ENCODE measurements at regions not wholly inside any gene's neighbourhood (a gene's known extent, or its start where the extent isn't known, plus 50 kb on each side); places are given as distances from the start of the nearest gene placed in this dataset.

DNA sequence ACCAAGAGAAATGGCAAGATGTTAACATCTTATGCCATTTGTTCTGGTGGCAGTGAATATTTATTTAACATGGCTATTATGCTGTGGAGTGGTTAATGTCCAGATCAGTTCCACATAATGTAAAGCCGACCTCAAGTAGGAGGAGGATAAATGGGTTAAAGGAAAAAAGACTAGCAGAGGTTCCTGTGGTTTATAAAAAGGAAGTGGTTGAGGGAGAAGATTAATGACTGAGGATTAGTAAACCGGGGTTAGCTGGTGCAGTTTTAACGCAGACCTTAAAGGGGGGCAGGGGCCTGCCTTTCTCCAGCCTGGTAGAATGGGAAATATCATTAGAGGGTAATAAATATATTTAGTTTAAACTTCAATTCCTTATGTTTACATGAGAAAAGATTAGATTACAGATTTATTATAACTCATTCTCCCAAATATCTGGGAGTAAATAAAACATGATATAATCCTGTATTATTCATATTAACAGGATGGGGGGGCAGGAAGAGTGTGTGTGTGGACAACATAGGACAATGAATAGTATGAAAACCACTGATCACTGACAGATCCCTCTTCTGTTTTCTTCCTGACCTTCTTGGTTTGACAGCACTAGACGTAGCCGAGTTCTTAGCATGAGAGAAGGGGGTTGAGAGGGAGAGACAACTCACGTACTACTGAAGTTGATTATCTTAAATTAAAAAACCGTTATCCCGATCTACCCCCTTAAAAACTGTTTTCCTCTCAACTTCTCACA is 124.1 kb upstream of the LIMCH1 start:
- TF ChIP-seq POLR2A (IDR thresholded peaks at IDR 0.05; ENCODE audit: low read length) (no peak), GATA1 (IDR thresholded peaks at IDR 0.05; ENCODE audit: low read depth, low read length) (no peak)
- DNase-seq, result no peak

DNA sequence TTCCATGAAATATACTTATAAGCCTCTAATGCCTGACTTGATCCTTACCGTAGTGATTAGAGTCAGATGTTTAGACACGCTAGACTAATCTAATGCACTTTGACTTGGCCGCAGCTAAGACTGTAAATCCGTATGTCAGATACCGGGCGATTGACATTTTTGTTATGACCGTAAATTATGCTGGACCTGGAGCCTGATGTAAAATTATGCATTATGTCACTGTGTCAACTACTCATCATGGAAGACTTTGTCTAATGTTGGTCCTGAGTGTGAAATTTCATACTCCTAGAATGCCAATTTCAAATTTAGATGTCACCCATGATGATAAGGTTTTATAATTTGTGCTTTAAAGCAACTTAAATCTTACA is 123.6 kb upstream of the LIMCH1 start:
- TF ChIP-seq POLR2A (IDR thresholded peaks at IDR 0.05; ENCODE audit: low read length) (no peak), GATA1 (IDR thresholded peaks at IDR 0.05; ENCODE audit: low read depth, low read length) (no peak)
- DNase-seq, result no peak

DNA sequence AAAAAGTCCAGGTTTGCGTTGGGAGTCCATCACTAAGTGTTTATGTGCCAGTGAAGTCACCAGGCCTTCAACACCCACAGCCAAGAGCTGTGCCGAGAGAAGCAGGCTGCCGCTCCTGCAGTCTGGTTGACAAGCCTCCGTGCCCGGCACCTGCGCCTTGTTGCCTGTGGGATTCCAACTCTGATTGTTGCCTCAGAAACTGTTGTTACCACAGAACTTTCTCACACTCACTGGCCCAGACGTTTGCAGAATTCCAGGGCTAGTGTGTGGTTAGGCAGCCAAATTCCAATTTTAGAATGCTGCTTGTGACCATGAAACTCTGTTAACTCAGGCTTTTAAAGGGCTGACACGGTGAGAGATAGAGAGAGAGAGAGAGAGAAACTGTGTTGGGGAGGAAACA is 119.5 kb upstream of the LIMCH1 start:
- TF ChIP-seq POLR2A (IDR thresholded peaks at IDR 0.05; ENCODE audit: low read length) (no peak), GATA1 (IDR thresholded peaks at IDR 0.05; ENCODE audit: low read depth, low read length) (no peak)
- DNase-seq, result no peak

DNA sequence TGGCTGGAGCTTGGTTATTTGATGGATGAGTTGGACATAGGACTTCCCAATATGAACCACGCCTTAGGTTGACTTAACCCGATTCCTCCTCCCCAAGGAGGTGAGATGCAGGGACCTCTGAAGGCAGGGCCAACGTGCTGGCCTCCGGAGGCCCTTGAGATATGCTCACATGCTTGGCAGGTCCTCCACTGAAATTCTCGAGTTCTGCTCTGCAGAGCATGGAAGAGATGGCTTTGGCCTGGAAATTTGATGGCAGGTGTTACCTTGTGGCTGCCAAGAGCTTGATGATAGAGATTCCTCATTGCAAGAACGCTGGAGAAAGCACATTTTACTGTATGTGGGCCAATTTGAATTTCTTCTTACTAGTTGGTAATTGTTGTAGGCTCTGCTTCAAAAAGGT is 117.4 kb upstream of the LIMCH1 start:
- TF ChIP-seq POLR2A (IDR thresholded peaks at IDR 0.05; ENCODE audit: low read length) (no peak), GATA1 (IDR thresholded peaks at IDR 0.05; ENCODE audit: low read depth, low read length) (no peak)
- DNase-seq, result no peak

DNA sequence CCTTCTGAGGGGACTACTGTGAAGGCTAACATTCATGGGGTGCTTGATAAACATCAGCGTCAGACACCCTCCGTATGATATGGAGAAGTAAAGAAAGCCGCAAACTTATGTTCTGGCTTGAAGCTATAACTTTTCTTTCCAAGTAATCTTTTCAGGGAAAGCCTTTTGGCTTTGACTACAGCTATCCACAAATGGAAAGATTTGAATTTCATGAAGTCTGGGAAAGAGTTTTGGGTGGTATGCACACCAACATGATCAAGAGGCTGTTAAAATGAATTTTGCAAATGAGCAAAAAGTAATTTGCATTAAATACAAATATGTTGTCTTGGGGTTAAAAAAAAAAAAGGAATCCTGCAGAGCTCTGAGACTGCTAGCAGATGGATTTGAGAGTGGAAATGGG is 114.8 kb upstream of the LIMCH1 start:
- TF ChIP-seq POLR2A (IDR thresholded peaks at IDR 0.05; ENCODE audit: low read length), result no peak
- no peak for TF ChIP-seq GATA1 (IDR thresholded peaks at IDR 0.05; ENCODE audit: low read depth, low read length)
- DNase-seq, result no peak

DNA sequence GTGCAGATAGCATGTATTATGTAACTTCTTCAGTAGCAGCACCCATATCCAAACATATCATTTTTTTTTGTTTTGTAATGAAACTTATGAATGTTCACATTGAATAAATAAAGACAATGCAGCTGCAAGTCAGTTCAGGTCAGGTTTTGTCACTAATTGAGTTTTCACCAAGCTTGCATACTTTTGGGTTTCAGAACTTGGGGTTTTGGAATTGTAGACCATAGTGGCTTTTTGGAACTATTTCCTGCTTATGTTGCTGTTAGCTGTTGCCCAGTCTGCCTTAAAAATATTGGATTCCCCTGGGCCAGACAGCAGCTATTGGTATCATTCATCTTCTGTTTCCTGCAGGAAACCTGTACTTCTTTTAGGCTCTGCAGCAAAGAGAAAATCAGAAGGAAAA is 113.4 kb upstream of the LIMCH1 start:
- no peak for DNase-seq
- no peak for TF ChIP-seq POLR2A (IDR thresholded peaks at IDR 0.05; ENCODE audit: low read length)
- no peak for TF ChIP-seq GATA1 (IDR thresholded peaks at IDR 0.05; ENCODE audit: low read depth, low read length)

DNA sequence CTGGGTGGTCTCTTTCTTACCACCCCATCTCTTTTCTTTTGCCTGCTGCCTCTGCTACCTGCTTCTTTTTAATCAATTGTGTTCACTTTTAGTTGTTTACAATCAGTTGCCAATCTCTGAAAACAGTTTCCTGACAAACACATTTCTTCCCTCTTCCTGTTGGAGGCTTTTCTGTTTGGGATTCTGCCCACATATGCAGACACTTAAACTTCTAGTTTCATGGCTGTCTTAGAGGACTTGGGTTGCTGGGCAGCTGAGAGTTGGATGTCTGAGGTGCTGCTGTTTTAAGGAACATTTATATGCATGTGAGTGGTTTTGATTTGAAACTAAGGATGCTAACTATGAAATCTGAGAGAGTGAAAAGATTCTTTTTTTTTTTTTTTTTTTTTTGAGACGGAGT is 112.3 kb upstream of the LIMCH1 start:
- no peak for DNase-seq
- TF ChIP-seq POLR2A (IDR thresholded peaks at IDR 0.05; ENCODE audit: low read length) (no peak), GATA1 (IDR thresholded peaks at IDR 0.05; ENCODE audit: low read depth, low read length) (no peak)

DNA sequence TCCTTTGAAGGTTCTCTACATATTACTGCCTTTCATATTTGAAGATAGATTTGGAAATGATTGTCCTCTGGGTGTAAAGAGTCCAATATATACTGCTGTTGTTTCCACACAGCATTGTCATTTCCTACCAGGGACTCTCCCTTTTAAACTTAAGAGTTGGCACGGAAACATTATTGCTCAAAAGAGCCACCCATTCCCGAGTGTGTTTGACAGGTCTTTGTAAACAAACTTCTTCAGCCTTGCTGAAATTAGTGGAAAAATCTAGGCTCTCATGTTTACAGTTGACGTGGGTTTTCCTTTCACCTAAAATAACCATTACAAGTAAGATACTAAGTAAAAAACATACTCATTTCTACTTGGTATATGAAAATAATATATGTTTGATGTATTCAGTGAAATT is 111.4 kb upstream of the LIMCH1 start:
- no peak for DNase-seq
- TF ChIP-seq POLR2A (IDR thresholded peaks at IDR 0.05; ENCODE audit: low read length) (no peak), GATA1 (IDR thresholded peaks at IDR 0.05; ENCODE audit: low read depth, low read length) (no peak)

DNA sequence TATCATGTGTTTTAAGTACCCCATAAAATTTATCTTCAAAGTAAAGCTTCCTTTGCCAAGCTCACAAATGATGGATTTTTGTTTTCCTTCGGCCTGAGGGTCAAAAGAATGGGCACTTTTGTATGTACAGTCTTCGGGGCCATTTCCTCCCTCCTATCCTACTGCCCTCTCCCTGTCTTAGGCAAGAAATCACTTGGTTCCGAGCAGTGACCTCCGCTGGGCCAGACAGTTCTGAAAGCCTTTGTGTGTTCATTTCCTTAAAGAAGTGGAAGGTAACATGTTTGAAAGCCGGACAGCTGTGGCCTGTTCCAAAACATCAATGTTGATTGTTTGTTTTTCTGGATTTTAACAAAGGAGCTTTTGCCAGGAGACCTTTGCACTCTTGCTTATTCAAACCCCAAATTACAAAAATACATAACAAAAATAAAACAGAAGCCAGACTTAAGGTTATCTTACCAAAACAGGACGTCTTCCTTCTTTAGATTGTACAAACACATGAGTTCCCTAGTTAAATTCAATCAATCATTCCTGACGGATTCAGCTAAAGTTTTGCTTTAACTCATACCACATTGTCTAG is 110.6 kb upstream of the LIMCH1 start:
- TF ChIP-seq POLR2A (IDR thresholded peaks at IDR 0.05; ENCODE audit: low read length) (no peak), GATA1 (IDR thresholded peaks at IDR 0.05; ENCODE audit: low read depth, low read length) (no peak)
- DNase-seq, result no peak

DNA sequence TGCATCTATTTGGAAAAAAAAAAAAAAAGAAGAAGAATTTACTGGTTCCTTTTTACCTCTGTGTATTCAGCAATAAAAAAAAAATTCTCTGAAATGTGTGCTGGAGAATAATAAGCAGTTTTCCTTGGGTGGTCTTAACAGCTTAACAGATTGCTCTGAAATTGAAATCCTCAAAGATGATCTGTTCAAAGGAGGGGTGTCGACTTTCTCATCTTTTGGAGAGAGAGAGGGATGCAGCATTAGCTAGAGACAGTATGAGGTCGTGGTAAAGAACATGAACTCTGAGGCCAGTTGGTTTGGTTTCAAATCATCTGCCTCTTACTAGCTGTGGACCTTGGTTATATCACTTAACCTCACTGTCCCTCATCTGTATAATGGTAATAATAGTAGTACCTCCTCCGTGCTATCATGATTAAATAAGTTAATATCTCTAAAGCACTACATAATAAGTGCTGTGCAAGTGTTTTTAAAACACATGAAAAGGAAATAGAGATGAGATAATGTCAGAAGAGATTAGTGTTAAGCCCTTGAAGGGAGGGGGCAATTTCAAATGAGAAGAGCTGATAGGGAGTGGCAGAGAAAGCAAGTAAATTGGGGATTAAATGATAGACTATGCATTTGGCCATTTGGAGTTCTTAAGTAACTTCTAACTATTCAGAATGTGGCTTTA is 109.9 kb upstream of the LIMCH1 start:
- no peak for TF ChIP-seq GATA1 (IDR thresholded peaks at IDR 0.05; ENCODE audit: low read depth, low read length)
- TF ChIP-seq POLR2A (IDR thresholded peaks at IDR 0.05; ENCODE audit: low read length), result no peak
- no peak for DNase-seq

DNA sequence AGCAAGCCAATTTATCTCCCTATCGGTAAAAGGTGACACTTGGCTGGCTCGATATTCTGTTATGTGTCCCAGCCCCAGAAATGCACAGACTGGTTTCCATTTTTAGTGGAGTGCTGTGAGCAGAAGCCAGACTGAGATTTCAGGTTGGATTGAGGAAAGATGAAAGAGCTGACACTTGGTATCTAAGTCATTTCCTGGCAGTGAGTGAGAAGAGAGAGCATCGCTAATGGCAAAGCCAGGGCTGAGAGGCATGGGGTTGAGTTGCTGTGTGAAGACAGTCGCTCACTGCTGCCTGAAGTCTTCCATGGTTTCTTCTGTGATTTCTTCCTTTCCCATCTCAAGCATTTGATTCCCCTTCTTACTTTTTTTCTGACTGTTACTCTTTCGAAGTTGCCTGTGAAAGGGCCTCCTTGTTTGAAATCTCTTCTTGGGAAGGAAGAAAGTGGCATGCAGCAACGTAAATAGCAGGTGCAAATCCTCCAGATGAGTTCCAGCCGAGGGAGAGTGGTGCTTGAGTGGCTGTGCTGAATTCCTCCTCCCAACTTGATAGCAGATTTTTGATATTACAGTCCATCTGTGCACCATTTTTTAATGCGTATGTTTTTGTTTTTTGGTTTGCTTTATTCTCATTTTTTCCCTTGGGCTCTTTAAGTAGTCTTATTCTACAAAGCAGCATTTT is 109.2 kb upstream of the LIMCH1 start:
- TF ChIP-seq GATA1 (IDR thresholded peaks at IDR 0.05; ENCODE audit: low read depth, low read length) (no peak), POLR2A (IDR thresholded peaks at IDR 0.05; ENCODE audit: low read length) (no peak)

DNA sequence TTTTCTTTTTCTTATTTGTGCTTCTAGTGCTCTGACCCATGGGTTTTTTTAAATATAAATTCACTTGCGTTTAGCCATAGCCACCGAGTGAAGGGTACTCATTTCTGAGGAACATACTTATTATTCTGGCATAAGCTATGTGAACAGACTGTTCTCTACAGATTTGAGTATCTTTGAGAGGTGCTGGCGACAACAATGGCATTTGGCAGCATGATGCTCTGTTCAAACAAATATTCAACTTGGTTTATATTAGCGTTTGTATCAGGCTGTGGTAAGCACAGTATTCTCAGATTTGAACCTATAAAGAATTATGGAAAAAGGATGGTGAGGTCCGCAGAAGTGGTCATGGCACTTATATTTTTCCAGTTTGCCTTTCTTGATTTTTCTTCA is 108.7 kb upstream of the LIMCH1 start:
- TF ChIP-seq POLR2A (IDR thresholded peaks at IDR 0.05; ENCODE audit: low read length) (no peak), GATA1 (IDR thresholded peaks at IDR 0.05; ENCODE audit: low read depth, low read length) (no peak)

More for the DNA sequence above, 109.2 kb upstream of the LIMCH1 start:
- DNase-seq, result no peak

DNA sequence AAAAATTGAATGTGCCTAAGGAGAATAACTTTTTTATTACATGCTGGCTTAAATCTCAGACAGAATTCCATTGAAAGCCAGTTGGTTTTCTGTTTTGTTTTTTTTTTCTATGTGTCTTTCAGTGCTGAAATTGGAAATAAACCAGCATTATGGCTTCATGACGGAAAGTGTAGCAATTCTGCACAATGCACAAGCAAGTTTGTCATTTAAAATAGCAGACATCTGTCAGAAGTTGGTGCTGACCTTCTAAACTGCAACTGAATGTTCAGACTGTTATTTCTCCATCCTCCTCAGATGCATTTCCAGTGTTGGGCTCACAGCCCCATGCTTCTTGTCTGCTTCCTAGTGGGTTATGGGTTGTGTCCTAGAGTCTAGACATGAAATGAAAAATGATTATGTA is 107.2 kb upstream of the LIMCH1 start:
- no peak for TF ChIP-seq POLR2A (IDR thresholded peaks at IDR 0.05; ENCODE audit: low read length)
- TF ChIP-seq GATA1 (IDR thresholded peaks at IDR 0.05; ENCODE audit: low read depth, low read length), result no peak
- no peak for DNase-seq

More for the DNA sequence above, 108.7 kb upstream of the LIMCH1 start:
- DNase-seq, result no peak

DNA sequence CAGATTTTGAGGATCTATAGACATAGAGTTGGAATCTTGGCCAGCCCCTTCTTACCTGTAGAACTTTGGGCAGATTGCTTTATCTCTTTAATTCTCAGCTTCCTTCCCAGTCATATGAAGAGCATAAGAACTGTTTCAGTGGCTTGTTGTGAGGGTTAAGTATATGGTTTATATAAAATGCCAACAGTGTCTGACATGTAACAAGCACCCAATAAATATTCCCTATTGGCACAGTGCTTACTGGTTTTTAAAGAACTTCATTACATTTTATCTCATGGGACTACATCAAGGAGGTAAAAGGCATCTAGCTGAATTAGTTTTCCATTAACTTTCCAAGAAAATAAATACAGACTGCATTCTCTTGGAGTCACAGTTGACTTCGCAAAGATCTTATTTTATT is 106.7 kb upstream of the LIMCH1 start:
- TF ChIP-seq GATA1 (IDR thresholded peaks at IDR 0.05; ENCODE audit: low read depth, low read length), result no peak
- no peak for TF ChIP-seq POLR2A (IDR thresholded peaks at IDR 0.05; ENCODE audit: low read length)

More for the DNA sequence above, 106.7 kb upstream of the LIMCH1 start:
- no peak for DNase-seq

All from erythroblast (primary cell).